MM.1S (cell line): ENCODE measurements at regions not wholly inside any gene's neighbourhood (a gene's known extent, or its start where the extent isn't known, plus 50 kb on each side); places are given as distances from the start of the nearest gene placed in this dataset.

Source experiments
- DNase-seq: peaks from one replicate; pipeline ENCODE4 v3.0.0-alpha.2; 2015
- H2AFZ ChIP-seq: fragments of 300-600 bp; sonication (generic); 2 replicates; pipeline ENCODE4 v1.6.0; 2016; ENCODE audit warnings: antibody characterized with exemption, low read length
- H3F3A ChIP-seq: fragments of 300-600 bp; sonication (generic); 2 replicates; pipeline ENCODE4 v1.6.1; 2016; ENCODE audit warnings: mild to moderate bottlenecking, antibody characterized with exemption, low read length, moderate library complexity, mixed read lengths; ENCODE audit not compliant: insufficient read depth
- H3K27ac ChIP-seq: fragments of 300-600 bp; sonication (generic); 2 replicates; pipeline ENCODE4 v1.5.1; 2016; ENCODE audit warnings: mild to moderate bottlenecking, low read length
- H3K27me3 ChIP-seq: fragments of 300-600 bp; sonication (generic); replicated peaks from 2 replicates; pipeline ENCODE4 v1.6.0; 2016; ENCODE audit warnings: low read length; ENCODE audit not compliant: insufficient read depth
- H3K36me3 ChIP-seq: fragments of 300-600 bp; sonication (generic); replicated peaks from 2 replicates; pipeline ENCODE4 v1.6.1; 2016; ENCODE audit warnings: mild to moderate bottlenecking, low read length, mixed read lengths; ENCODE audit not compliant: insufficient read depth
- H3K4me1 ChIP-seq: fragments of 300-600 bp; sonication (generic); 2 replicates; pipeline ENCODE4 v1.6.1; 2016; ENCODE audit warnings: low read length, mixed read lengths
- H3K4me2 ChIP-seq: fragments of 300-600 bp; sonication (generic); 2 replicates; pipeline ENCODE4 v1.6.0; 2016; ENCODE audit warnings: low read depth, low read length
- H3K4me3 ChIP-seq: fragments of 300-600 bp; sonication (generic); 2 replicates; pipeline ENCODE4 v1.5.1; 2016; ENCODE audit warnings: low read length, mixed read lengths
- H3K79me2 ChIP-seq: fragments of 300-600 bp; sonication (generic); 2 replicates; pipeline ENCODE4 v1.6.1; 2016; ENCODE audit warnings: mixed run types, low read length, mixed read lengths
- H3K9ac ChIP-seq: fragments of 300-600 bp; sonication (generic); 2 replicates; pipeline ENCODE4 v1.6.1; 2016; ENCODE audit warnings: low read length, mixed read lengths
- H3K9me2 ChIP-seq: fragments of 300-600 bp; sonication (generic); replicated peaks from 2 replicates; pipeline ENCODE4 v1.6.1; 2016; ENCODE audit warnings: mild to moderate bottlenecking, low read length, mixed read lengths; ENCODE audit not compliant: insufficient read depth
- H3K9me3 ChIP-seq: fragments of 300-600 bp; sonication (generic); replicated peaks from 2 replicates; pipeline ENCODE4 v1.6.1; 2016; ENCODE audit warnings: mild to moderate bottlenecking, low read length, mixed read lengths; ENCODE audit not compliant: insufficient read depth
- H4K20me1 ChIP-seq: fragments of 300-600 bp; sonication (generic); 2 replicates; pipeline ENCODE4 v1.6.1; 2016; ENCODE audit warnings: mild to moderate bottlenecking, low read length, moderate library complexity, mixed read lengths; ENCODE audit not compliant: insufficient read depth
- EZH2 ChIP-seq: fragments of 300-600 bp; sonication (generic); optimal IDR thresholded peaks from 2 replicates; pipeline ENCODE3; 2017; ENCODE audit warnings: low read depth, mild to moderate bottlenecking, antibody characterized with exemption, low read length, mixed read lengths
- EZH2phosphoT487 ChIP-seq: fragments of 300-600 bp; sonication (generic); IDR thresholded peaks from 2 replicates; pipeline ENCODE4 v1.6.1; 2018; ENCODE audit warnings: antibody characterized with exemption, low read length
- TF ChIP-seq, protein P1 (sequence below): fragments of 300-600 bp; sonication (generic); IDR thresholded peaks from 2 replicates; pipeline ENCODE4 v1.5.1; 2016; ENCODE audit warnings: antibody characterized with exemption, low read length, mixed read lengths

DNA sequence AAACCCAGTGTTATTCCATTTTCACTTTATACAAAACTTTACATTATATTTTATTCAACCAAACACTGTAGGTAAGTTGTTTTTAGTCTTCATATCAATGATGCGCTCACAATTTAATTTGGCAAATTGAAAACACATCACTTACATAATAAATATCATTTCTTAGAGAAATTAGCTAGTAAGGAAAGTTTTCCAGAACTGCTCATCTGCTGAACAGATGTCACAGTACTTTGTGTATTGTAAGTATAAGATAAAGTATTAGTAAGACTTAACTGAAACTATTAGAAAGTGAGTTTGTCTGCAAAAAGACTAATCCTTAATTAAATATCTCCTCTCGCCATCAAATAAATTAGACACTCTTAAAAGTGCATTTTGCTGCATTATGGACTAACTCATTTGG, 108.7 kb upstream of the PACRGL start:
- TF ChIP-seq EZH2phosphoT487 (no peak), EZH2 (no peak)
- TF ChIP-seq, protein P1, sequence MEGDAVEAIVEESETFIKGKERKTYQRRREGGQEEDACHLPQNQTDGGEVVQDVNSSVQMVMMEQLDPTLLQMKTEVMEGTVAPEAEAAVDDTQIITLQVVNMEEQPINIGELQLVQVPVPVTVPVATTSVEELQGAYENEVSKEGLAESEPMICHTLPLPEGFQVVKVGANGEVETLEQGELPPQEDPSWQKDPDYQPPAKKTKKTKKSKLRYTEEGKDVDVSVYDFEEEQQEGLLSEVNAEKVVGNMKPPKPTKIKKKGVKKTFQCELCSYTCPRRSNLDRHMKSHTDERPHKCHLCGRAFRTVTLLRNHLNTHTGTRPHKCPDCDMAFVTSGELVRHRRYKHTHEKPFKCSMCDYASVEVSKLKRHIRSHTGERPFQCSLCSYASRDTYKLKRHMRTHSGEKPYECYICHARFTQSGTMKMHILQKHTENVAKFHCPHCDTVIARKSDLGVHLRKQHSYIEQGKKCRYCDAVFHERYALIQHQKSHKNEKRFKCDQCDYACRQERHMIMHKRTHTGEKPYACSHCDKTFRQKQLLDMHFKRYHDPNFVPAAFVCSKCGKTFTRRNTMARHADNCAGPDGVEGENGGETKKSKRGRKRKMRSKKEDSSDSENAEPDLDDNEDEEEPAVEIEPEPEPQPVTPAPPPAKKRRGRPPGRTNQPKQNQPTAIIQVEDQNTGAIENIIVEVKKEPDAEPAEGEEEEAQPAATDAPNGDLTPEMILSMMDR = no peak
- H3K9ac ChIP-seq = no peak overlapping the region
- no peak overlapping the region for H3K27ac ChIP-seq
- no peaks in the 10 kb centered on the region for H3K4me1 ChIP-seq
- DNase-seq = no peak
- H4K20me1 ChIP-seq = no peaks in the 10 kb centered on the region
- H3K9me3 ChIP-seq = no peaks in the 10 kb centered on the region
- no peaks in the 10 kb centered on the region for H3K9me2 ChIP-seq
- no peaks in the 10 kb centered on the region for H3K79me2 ChIP-seq
- no peaks in the 10 kb centered on the region for H3K36me3 ChIP-seq
- no peak overlapping the region for H3K4me3 ChIP-seq
- H3F3A ChIP-seq = no peaks in the 10 kb centered on the region
- H3K4me2 ChIP-seq = no peak overlapping the region
- H2AFZ ChIP-seq = no peak overlapping the region
- no peaks in the 10 kb centered on the region for H3K27me3 ChIP-seq

DNA sequence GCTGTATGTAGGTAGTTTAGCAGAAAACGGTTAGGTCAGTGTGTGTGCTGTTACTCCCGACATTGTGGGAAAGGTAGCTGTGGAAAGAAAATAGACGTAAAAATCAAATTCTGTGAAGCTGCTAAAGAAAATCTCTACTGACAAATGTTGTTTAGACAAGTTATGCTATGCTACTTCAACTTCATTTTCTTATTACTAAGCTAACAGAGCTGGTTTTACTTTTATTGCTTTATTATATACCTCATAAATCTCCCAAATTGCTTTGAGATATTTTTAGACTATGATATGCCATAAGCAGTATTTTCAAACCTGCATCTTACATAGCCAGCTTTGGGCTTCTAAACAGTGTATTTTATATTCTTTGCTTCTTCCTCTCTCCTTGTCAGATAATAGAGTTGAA, 108.2 kb upstream of the PACRGL start:
- no peak overlapping the region for H3K27ac ChIP-seq

DNA sequence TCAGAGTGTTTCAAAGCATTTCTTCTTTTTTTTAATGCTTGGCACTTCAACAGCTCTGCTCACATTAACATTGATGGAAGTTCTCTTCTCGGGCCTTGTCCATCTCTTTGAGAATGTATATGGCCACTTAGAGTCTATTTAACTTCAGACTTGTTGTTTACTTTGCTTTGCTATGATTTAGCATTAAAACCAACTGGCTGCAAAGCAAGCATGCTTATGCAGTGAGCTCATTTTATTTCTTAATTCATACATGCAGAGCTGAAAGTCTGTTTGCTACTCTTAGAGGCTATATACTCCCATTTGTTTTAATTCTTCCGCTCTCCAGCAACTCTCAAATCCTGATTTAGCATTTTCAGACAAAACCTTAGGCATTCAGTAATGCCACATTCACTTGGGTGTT, 107.6 kb upstream of the PACRGL start:
- H3K4me2 ChIP-seq = no peak overlapping the region
- H3K9ac ChIP-seq = no peak overlapping the region
- no peaks in the 10 kb centered on the region for H3K27me3 ChIP-seq

More for the DNA sequence above, 108.2 kb upstream of the PACRGL start:
- no peaks in the 10 kb centered on the region for H3K36me3 ChIP-seq
- H3K9ac ChIP-seq = no peak overlapping the region
- no peaks in the 10 kb centered on the region for H3K9me2 ChIP-seq
- no peak overlapping the region for H3K4me2 ChIP-seq
- H3K9me3 ChIP-seq = no peaks in the 10 kb centered on the region
- no peaks in the 10 kb centered on the region for H3K79me2 ChIP-seq
- TF ChIP-seq EZH2phosphoT487 (no peak), EZH2 (no peak)
- TF ChIP-seq, protein P1 = no peak
- H3K4me3 ChIP-seq = no peak overlapping the region
- no peaks in the 10 kb centered on the region for H3K4me1 ChIP-seq
- H3K27me3 ChIP-seq = no peaks in the 10 kb centered on the region
- no peaks in the 10 kb centered on the region for H3F3A ChIP-seq
- H4K20me1 ChIP-seq = no peaks in the 10 kb centered on the region
- no peak overlapping the region for H2AFZ ChIP-seq
- no peak for DNase-seq

More for the DNA sequence above, 107.6 kb upstream of the PACRGL start:
- TF ChIP-seq EZH2phosphoT487 = no peak
- no peak for TF ChIP-seq EZH2
- TF ChIP-seq, protein P1 = no peak
- H3K9me3 ChIP-seq = no peaks in the 10 kb centered on the region
- H3F3A ChIP-seq = no peaks in the 10 kb centered on the region
- H3K4me3 ChIP-seq = no peak overlapping the region
- no peak for DNase-seq
- H2AFZ ChIP-seq = no peak overlapping the region
- no peaks in the 10 kb centered on the region for H3K9me2 ChIP-seq
- no peaks in the 10 kb centered on the region for H3K79me2 ChIP-seq
- no peaks in the 10 kb centered on the region for H3K4me1 ChIP-seq
- H3K27ac ChIP-seq = no peak overlapping the region
- no peaks in the 10 kb centered on the region for H4K20me1 ChIP-seq
- no peaks in the 10 kb centered on the region for H3K36me3 ChIP-seq
